Stimulated activated naive CD4-positive, alpha-beta T cell (primary cell): ENCODE measurements at regions not wholly inside any gene's neighbourhood (a gene's known extent, or its start where the extent isn't known, plus 50 kb on each side); places are given as distances from the start of the nearest gene placed in this dataset.

ENCODE experiments used
- DNase-seq, 6 experiments: peaks; one replicate each; lab custom pipeline; 2025; lab: John Stamatoyannopoulos, UW

DNA sequence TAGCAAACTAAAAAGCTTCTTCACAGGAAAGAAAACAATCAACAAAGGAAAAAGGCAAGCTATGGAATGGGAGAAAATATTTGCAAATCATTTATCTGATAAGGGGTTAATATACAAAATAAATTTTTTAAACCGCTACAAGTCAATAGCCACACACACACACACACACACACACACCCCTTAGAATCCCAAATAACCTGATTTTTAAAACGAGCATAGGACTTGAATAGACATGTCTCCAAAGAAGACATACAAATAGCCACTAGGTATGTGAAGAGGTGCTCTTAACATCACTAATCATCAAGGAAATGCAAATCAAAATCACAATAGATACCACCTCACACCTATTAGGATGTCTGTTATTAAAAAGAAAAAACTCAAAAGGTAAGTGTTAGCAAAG, 187.7 kb downstream of the TRIM27 start:
- no peak for DNase-seq

DNA sequence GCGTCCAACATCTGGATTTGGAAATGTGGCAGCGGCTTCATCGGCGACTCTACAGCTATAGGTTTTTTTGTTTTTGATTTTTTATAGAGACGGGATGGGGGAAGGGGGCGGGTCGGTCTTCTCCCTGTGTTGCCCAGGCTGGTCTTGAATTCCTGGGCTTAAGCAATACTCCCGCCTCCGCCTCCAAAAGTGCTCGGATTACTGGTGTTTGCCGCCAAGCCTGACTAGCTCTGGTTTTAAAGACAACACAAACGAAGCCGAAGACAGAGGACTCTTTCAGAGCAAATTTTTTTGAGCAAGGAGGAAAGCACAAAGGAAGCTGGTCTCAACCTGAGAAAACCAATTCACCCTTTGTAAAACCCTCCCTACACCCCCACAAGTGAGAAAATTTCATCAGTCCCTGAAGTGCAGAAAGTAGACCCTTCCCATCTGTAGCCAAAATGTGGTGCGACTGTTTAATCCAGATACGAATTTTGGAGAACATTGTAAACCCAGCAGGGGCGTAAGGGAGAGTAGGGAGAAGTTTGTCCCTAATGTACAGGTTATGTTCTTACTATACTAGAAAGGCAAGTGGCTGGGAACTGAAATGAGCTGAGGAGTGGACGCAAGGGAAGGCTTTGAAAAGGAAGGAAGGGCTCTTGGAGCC, 185.9 kb downstream of the TRIM27 start:
- DNase-seq = peak in 1 of 6 experiments; percentile 9

DNA sequence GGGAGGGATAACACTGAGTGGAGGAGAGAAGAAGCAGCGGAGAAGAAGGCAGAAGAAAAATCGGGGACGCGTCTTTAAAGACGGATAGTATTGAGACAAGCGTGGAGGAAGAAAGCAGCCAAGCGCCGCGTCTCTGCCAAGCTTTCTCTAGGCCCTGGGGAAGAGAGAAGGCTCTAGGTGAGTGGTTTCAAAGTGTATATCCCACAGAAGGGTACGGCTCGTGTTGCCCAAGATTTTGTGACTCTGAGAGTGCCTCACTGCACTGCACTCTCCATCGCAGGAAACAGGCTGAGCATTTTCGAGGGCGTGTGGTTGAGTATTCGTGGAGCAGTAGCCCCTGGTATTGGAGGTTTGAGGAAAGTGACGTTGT, 185.4 kb downstream of the TRIM27 start:
- DNase-seq = no peak

DNA sequence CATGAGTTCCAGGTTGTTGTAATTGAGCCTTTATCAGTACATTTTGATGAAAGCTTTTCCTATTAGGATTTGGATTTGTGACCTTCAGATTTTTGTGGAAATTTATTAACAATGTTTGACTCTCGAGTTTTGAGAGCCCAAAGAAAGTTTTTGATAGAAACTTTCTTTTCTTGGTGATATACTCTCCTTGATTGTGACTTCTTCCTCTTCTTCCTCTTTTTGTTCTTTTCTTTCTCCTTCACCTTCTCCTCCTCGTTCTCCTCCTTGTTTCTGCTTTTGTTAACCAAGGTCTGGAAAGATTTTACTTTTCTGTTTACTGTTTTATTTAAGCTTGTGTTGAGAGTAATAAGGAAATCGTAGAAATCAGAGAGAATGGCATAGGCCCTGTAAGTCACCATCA, 182.4 kb downstream of the TRIM27 start:
- no peak for DNase-seq

DNA sequence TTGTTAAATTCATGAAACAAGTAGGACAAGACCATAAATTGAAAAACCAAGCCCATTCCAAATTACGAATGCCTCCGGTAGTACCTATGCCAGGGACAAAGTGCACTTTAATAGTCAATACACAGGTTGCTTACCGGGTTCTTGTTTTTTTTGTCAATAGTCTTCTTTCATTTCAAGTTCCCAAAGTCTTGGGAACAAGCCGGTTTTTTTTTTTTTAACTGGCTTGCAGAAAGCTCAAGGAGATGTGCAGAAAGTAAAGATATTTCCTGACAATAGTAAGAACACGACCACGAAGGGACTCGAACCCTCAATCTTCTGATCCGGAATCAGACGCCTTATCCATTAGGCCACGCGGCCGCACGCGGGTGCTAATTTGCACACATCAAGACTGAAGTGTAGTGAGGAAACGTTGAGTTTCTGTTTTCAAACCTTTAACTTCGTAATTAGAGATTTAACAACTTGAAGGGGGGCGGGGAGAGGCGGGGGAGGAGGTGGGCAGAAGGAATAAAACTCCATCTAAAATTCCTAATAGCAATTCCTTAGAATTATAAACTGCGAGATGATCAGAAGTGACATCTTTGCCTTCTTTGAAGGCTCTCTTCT, 181.0 kb downstream of the TRIM27 start:
- DNase-seq = no peak

DNA sequence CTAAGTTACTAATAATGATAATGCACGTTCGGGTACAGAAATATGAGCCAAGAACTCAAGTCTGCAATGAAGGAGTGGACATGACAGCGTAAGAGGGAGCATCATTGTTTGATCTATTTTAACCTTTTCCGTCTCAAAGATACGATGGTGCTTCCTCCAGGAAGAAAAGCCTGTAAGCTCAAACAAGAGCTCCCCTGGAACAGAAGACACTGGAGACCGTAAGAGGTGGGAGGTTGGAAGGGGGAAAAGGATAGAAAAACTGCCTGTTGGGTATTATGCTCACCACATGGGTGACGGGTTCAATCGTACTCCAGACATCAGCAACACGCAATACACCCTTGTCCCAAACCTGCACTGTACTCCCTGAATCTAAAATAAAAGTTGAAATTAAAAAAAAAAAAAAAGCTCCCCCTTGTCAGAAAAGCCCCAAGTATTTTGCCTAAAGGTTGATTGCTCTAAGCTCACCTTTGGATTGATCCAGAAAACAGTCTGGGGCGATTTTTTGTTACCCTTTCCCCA, 180.5 kb downstream of the TRIM27 start:
- DNase-seq = no peak

DNA sequence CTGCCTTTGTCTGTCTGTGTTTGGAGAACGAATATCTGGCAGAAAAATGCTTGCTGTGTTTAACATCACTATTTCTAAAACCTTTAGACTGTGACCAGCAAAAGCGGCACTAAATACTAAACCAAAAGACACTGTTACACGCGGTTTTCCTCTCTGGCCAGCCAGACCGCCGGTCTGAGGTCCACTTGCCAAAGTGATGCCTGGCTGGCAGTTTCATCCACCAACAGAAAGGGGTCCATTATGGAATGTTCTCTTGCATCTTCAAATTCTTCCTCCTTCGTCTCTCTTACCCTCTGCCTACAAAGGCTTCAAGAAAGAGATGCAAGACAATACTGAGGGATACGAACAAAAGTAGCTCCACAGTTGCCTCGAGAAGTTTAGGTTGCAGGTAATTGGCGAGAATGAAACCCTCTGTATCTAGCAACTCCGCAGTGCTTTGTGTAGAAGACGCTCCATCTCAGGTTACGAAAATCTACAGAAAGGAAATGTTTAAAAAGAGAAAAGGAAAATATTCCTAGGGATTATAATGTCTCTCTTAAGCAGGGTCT, 176.6 kb downstream of the TRIM27 start:
- DNase-seq = no peak

DNA sequence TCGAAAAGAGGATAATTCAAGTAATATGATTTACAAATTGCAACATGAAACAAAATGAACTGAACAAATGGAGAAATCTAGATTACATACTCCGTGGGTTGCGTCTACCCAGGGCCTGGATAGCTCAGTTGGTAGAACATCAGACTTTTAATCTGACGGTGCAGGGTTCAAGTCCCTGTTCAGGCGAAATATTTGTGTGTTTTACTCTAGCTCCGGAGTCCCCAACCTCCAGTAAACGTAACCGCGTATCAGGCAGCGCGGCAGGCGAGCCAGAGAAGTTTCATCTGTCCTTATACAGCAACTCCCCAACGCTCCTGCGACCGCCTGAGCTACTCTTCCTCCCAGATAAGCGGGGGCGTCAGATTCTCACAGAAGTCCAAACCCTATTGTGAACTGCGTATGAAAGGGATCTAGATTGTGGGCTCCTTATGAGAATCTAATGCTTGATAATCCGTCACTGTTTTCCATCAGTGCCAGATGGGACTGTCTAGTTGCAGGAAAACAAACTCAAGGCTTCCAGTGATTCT, 176.1 kb downstream of the TRIM27 start:
- DNase-seq = no peak

DNA sequence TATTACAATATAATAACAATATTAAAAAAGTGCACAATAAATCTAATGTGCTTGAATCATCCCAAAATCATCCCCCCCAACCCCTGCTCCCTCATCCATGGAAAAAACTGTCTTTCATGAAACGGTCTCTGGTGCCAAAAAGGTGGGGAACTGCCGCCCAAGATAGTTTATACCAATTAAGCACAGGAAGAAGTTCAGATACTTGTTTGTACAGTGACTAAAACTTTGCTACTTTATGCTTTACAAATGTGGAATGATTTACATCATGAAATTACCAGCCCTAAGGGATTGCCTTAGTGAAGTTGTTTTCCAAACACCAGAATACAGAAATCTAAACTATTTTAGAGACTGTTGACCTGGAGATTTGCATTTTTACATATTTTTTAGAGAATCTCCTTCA, 175.6 kb downstream of the TRIM27 start:
- no peak for DNase-seq

DNA sequence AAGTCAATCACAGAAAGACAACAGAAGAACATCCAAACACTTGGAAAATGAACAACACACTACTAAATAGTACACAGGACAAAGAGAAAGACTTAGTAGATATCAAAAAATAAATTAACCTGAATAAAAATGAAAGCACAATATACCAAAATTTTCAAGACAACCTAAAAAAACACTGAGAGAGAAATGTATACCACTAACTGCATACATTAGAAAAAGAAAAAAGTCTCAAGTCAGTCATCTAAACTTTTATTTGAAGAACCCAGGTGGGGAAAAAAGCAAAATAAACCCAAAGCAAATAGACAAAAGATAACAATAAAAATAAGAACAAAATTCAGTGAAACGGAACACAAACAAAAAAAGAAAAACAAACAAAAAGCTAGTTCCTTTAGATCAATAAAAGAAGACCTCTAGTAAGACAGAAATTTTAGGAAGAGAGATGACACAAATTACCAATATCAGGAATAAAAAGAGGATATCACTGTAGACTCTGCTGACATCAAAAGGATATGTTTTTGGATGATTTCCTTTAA, 172.8 kb downstream of the TRIM27 start:
- no peak for DNase-seq

DNA sequence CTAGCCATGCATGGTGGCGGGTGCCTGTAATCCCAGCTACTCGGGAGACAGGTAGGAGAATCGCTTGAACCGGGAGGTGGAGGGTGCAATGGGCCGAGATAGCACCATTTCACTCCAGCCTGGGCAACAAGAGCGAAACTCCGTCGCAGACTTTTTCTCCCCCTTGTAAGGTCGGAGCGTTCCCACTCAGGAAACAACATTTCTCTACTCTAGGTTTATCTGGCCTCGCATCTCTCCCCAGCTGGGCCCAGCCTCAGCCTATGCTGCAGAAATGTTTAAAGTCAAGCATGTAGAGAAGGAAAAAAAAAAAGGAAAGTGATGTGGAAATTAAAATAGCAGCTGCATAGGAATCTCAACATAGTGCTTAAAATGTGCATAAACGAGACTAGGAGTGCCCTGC, 172.3 kb downstream of the TRIM27 start:
- DNase-seq = no peak

DNA sequence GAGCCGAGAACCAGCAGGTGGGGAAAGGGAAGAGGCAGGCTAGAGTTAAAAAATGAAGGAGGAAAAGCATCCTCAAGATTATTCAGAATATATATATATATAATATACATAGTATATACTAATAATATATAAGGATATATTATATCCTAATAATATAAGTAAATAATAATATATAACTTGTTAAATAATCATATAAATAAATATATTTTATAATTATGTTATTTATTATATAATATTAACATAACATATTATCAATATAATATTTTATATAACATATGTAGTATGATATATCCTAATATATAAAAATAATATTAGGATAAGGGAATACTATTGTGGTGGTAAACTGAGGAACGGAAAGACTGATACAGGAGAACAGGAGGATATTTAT, 171.8 kb downstream of the TRIM27 start:
- DNase-seq = no peak

DNA sequence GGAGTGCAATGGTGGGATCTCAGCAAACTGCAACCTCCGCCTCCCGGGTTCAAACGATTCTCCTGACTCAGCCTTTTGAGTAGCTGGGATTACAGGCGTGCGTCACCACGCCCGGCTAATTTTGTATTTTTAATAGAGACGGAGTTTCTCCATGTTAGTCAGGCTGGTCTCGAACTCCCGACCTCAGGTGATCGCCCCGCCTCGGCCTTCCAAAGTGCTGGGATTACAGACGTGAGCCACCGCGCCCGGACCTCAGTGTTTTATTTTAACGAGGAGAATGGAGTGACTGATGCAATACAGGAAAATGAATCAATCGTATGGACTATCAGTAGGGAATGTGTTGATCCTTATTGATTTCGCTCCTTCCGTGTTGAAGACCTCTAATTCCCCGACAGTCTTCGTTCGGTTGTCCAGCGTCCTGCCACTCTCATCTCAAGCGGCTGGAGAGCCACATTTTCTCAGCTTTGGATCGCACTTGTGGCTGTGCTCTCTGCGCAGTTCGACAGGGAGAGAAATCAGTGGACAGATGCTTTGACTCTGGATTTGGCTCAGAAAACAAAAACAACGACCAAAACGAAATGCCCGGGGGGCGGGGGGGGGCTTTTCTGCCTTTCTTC, 166.2 kb downstream of the TRIM27 start:
- no peak for DNase-seq

DNA sequence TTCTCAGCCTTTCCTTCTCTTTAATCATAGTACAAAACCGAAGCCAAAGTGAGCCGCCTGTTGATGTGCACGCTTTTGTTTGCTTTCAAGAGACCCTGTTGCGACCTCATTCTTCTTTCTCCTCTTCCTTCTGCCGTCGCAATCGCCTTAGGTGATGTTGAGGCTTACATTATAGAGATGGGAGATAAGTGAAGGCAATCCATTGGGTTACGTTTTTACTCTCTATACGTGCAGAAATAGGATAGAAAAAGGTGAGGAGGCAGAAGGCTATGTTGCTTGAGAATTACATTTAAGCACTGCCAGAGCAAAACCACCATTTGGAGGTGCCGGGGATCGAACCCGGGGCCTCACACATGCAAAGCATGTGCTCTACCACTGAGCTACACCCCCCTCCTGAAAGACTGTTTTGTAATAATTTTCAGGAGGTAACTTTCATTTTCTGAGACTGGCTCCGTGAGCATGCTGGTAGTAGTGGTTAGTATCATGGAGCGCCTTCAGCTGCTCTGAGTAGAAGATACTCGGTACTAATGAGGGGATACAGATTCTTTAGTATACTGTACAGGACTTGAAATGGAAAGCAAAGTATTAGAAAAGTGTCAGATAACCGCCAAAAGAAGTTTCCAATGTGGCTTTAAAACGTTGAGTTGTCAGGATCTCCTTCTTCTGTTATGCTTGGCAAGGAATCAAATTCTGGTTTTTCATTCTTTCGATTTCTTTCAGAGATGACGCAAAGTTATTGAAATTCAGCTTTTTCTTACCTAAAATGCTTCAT, 165.6 kb downstream of the TRIM27 start:
- DNase-seq = no peak

DNA sequence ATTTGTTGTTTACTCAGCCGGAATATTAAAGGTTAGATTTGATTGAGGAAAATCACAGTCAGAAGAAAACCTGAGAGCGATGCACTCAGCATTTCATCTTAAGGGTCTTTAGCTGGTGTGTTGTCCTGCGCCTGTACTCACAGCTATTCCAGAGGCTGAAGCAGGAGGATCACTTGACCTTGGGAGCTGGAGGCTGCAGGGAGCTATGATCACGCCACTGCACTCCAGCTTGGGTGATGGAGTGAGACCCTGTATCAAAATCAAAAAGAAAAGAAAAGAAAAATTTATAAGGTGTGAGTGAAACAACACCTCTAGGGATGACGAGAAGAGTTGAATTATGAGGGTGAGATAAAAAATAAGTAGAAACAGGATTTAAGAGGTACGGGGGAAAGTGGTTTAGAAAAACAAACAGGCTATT, 165.0 kb downstream of the TRIM27 start:
- no peak for DNase-seq

DNA sequence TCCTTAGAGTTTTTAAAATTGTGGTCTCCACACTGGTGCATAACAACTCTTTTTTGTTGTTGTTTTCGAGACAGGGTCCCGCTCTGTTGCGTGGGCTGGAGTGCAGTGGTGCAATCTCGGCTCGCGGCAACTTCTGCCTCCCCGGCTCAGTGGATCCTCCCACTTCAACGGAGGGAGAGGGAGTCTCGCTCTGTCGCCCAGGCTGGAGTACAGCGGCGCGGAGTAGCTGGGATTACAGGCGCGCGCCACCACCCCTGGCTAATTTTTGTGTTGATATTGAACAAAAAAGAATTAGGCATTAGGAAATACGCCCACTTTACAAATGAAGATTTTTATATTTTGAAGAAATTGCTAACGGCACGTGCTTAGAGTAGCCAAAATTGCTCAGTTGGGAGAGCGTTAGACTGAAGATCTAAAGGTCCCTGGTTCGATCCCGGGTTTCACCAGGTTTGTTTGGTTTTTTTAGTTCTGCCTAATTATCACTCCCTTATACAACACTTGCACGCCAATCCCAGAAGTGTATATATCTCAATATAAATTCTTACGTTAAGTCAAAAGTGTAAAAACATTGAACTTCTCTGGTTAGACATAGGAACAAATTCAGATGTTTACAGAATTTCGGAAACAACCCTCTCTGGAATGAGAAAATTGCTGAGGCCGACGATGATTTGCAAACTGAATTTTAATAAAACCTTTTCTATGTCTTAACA, 159.6 kb downstream of the TRIM27 start:
- no peak for DNase-seq

DNA sequence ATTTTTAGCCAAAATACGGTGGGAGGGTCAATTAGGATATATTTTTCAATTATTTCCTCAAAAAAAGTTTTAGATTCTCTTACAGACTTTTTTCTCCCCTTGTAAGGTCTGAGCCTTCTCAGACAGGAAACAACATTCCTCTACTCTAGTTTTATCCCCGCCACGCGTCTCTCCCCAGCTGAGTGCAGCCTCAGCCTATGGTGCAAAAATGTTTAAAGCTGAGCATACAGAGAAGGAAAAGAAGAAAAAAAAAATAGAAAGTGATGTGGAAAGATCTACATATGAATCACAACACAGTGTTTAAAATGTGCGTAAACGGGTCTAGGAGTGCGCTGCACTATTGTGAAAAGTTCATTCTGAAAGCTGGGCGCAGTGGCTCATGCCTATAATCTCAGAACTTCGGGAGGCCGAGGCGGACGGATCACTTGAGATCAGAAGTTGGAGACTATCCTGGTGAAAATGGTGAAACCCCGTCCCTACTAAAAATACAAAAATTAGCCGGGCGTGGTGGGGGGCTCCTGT, 159.0 kb downstream of the TRIM27 start:
- no peak for DNase-seq

DNA sequence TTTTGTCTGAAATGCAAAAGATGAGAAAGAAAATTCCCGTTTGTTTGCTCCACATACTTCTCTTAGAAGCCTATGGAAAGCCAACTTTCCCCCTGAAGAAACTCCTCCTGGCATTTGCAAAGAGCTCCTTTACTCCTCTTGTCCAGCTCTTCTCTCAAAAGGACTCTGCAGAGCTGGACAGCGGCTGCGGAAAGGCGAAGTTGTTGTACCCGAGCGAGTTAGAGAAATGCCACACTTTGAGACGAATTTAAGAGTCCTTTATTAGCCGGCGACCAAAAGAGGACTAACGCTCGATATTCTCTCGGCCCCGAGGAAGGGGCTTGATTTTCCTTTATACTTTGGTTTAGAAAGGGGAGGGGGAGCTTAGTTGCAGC, 157.8 kb downstream of the TRIM27 start:
- DNase-seq = no peak

DNA sequence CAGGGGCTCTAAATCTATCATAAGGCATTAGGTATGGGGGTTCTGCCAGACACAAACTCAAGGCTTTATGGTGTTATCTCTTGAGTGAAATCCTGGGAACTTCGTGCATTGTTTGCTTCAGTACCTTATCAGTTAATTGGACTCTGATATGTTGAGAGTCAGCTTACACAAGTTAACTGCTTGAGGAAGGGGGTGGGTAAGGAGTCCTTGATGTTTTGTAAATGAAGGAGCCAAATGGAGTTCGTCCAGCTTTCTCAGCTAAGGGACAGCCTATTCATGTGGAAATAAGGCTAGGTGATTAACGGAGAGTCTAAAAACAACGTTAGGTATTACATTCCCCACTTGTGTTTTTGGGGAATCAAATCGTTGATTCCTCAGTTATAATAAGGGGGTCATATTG, 157.4 kb downstream of the TRIM27 start:
- no peak for DNase-seq

DNA sequence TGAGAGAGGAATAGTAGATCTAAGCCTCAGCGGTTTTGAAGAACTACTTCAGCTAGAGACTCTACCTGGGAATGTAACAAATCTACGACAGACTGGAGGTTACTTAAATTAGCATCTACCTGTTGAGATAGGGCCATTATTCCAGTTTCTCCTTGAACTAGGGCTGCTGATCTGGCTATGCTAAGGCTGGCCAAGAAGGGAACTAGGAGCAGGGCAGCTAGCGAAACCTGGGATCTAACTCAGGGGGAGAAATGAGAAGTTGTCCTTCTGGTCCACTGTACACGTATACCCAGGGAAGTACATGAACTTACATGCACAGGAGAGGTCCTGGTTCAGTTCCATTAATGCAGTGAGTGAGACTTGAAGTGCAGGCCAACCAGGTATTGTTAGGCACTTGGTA, 156.7 kb downstream of the TRIM27 start:
- DNase-seq = no peak

DNA sequence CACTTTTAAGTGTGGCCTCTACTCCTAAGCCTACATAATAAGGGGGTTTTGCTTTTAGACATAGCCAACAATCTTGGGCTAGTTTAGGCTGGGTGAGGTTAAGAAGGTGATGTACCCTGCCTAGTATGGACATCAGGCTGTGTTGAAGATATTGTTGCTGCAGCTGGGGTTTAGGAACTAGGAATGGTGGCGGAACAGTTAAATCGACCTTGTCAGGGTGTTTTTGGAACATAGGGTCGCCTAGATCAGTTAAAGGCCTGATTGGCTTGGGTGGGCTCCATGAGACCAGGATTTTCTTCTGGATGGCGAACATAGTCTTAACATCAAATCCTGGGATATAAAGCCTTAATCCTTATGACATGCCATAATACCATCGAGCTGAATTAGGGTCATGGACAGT, 156.1 kb downstream of the TRIM27 start:
- DNase-seq = no peak
